ENCODE measurements at regions not wholly inside any gene's neighbourhood (a gene's known extent, or its start where the extent isn't known, plus 50 kb on each side); places are given as distances from the start of the nearest gene placed in this dataset.

DNA sequence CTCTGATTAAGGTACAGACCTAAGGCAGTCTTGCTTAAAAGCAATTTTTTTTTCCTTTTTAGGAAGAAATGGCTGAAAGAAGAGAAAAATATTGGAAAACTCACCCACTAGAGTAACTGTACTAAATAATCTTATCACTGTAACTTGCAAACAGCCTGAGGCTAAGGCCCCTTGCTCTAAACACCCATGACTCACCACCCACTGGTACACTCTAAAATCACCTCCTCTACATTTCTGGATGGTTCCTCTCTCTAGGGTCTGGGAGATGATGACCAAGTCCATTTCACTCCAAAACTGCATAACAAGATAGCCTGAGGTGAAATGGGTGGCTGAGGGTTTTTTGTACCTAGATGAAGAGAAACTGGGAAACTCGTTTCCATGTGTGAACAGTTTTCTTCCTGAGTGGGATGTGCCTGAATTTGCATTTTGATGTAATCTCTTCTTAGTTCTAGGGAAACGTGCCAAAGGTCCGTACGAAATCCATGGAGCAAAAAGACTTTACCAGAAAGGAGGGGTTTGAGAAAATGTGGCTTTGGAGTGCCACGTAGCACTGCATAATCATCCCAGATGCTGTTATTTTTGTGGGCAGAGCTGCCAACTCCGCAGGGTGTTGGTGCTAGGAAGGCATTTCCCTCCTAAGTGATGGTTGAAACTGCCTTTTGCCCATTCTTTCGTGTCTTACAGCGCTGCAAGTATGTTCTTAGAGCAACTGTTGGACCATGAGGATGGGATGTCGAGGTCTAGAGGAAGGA, 113.5 kb upstream of the C10orf90 start:
- CTCF ChIA-PET, result no interaction called here
- H3K4me3 ChIP-seq (ENCODE audit: control extremely low read depth in 1 of 5, extremely low read depth in 1 of 5, insufficient read depth in 1 of 5, low read depth in 2 of 5, low read length in 4 of 5), result no peak overlapping the region
- no peak for TF ChIP-seq EZH2 (IDR thresholded peaks at IDR 0.05; ENCODE audit: borderline replicate concordance, insufficient read depth, low read depth, low read length, poor library complexity, severe bottlenecking)
- TF ChIP-seq, protein P1, sequence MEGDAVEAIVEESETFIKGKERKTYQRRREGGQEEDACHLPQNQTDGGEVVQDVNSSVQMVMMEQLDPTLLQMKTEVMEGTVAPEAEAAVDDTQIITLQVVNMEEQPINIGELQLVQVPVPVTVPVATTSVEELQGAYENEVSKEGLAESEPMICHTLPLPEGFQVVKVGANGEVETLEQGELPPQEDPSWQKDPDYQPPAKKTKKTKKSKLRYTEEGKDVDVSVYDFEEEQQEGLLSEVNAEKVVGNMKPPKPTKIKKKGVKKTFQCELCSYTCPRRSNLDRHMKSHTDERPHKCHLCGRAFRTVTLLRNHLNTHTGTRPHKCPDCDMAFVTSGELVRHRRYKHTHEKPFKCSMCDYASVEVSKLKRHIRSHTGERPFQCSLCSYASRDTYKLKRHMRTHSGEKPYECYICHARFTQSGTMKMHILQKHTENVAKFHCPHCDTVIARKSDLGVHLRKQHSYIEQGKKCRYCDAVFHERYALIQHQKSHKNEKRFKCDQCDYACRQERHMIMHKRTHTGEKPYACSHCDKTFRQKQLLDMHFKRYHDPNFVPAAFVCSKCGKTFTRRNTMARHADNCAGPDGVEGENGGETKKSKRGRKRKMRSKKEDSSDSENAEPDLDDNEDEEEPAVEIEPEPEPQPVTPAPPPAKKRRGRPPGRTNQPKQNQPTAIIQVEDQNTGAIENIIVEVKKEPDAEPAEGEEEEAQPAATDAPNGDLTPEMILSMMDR (IDR thresholded peaks at IDR 0.05), result no peak
- intact Hi-C loops (cut with micrococcal nuclease), result no loop called here
- DNase-seq (no peak), ATAC-seq (ENCODE audit: low read depth) (no peak)
- no peaks in the 10 kb centered on the region for H4K20me1 ChIP-seq (ENCODE audit: control insufficient read depth, insufficient read depth, low read length, poor library complexity, severe bottlenecking)
- Mint-ChIP-seq H3K27ac (no peak overlapping the region), H3K4me1 (no peaks in the 10 kb centered on the region), H3K9me3 (ENCODE audit: insufficient read depth) (peaks cover 4% of the 10 kb centered on the region), H3K4me3 (no peak overlapping the region), H3K27me3 (no peaks in the 10 kb centered on the region)
- H3K36me3 ChIP-seq (replicated peaks in 1 of 2; ENCODE audit: control extremely low read depth in 1 of 2, control insufficient read depth in 1 of 2, extremely low read depth in 1 of 2, insufficient read depth in 2 of 2, low read length in 1 of 2), result no peaks in the 10 kb centered on the region
- no peak overlapping the region for H2AFZ ChIP-seq (ENCODE audit: insufficient read depth, low read depth, low read length, poor library complexity, severe bottlenecking)
- H3K9me3 ChIP-seq (ENCODE audit: control extremely low read depth in 1 of 3, control insufficient read depth in 2 of 3, insufficient read depth in 1 of 3, low read length in 2 of 3), result peaks cover 0 to 8% (median 0%) of the 10 kb centered on the region in 3 donors
- no peak overlapping the region for H3K4me2 ChIP-seq (replicated peaks; ENCODE audit: low read depth, low read length, poor library complexity, severe bottlenecking)
- H3K4me1 ChIP-seq (ENCODE audit: control insufficient read depth in 2 of 2, insufficient read depth in 2 of 2, low read length in 2 of 2), result no peaks in the 10 kb centered on the region
- POLR2A ChIA-PET, result no interaction called here
- no peak overlapping the region for H3K27ac ChIP-seq (ENCODE audit: low read length in 2 of 2)
- H3K27me3 ChIP-seq (replicated peaks in 1 of 4; ENCODE audit: control extremely low read depth in 1 of 4, control insufficient read depth in 3 of 4, insufficient read depth in 4 of 4, low read length in 3 of 4), result no peaks in the 10 kb centered on the region
- no peaks in the 10 kb centered on the region for H3K79me2 ChIP-seq (ENCODE audit: control insufficient read depth, insufficient read depth, low read length)
- WGBS (ENCODE audit: insufficient coverage), result 85% methylated on average over 5 of the region's 9 CpGs
- H3K9ac ChIP-seq (ENCODE audit: low read length), result no peak overlapping the region

DNA sequence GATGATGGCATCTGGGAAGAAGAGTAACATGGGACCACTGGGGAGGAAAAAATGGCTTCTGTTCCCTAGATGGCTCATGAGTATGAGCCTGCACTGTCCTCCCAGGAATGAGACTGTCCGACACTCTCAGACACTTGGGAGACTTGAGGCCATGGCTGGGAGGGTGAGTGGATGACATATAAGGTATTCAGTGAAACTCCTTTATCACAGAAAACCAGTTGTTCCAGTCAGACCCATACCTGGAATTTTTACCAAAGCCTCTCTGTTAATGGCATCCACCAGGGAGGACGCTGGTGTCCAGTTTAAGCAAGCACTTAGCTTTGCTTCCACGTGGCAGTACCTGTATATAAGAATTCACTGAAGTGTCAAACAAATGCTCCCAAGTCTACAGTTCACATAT, 116.7 kb upstream of the C10orf90 start:
- Histone ChIP-seq H3K4me3 (ENCODE audit: control extremely low read depth in 1 of 5, extremely low read depth in 1 of 5, insufficient read depth in 1 of 5, low read depth in 2 of 5, low read length in 4 of 5) (no peak overlapping the region), H3K4me2 (replicated peaks; ENCODE audit: low read depth, low read length, poor library complexity, severe bottlenecking) (no peak overlapping the region), H2AFZ (ENCODE audit: insufficient read depth, low read depth, low read length, poor library complexity, severe bottlenecking) (no peak overlapping the region), H3K79me2 (ENCODE audit: control insufficient read depth, insufficient read depth, low read length) (no peaks in the 10 kb centered on the region), H3K36me3 (replicated peaks in 1 of 2; ENCODE audit: control extremely low read depth in 1 of 2, control insufficient read depth in 1 of 2, extremely low read depth in 1 of 2, insufficient read depth in 2 of 2, low read length in 1 of 2) (no peaks in the 10 kb centered on the region), H3K9me3 (ENCODE audit: control extremely low read depth in 1 of 3, control insufficient read depth in 2 of 3, insufficient read depth in 1 of 3, low read length in 2 of 3) (peaks cover 0 to 5% (median 0%) of the 10 kb centered on the region in 3 donors), H3K4me1 (ENCODE audit: control insufficient read depth in 2 of 2, insufficient read depth in 2 of 2, low read length in 2 of 2) (no peaks in the 10 kb centered on the region), H3K9ac (ENCODE audit: low read length) (no peak overlapping the region), H3K27me3 (replicated peaks in 1 of 4; ENCODE audit: control extremely low read depth in 1 of 4, control insufficient read depth in 3 of 4, insufficient read depth in 4 of 4, low read length in 3 of 4) (no peaks in the 10 kb centered on the region), H4K20me1 (ENCODE audit: control insufficient read depth, insufficient read depth, low read length, poor library complexity, severe bottlenecking) (no peaks in the 10 kb centered on the region), H3K27ac (ENCODE audit: low read length in 2 of 2) (no peak overlapping the region)
- intact Hi-C loops (cut with micrococcal nuclease), result no loop called here
- no peak for ATAC-seq (ENCODE audit: low read depth)
- POLR2A ChIA-PET, result no interaction called here
- Mint-ChIP-seq H3K4me1 (no peaks in the 10 kb centered on the region), H3K9me3 (ENCODE audit: insufficient read depth) (peaks cover 5% of the 10 kb centered on the region), H3K27ac (no peak overlapping the region), H3K4me3 (no peak overlapping the region), H3K27me3 (no peaks in the 10 kb centered on the region)
- CTCF ChIA-PET, result no interaction called here
- 60% methylated on average over 1 of the region's 3 CpGs for WGBS (ENCODE audit: insufficient coverage)
- no peak for DNase-seq
- TF ChIP-seq, protein P1 (IDR thresholded peaks at IDR 0.05), result no peak
- no peak for TF ChIP-seq EZH2 (IDR thresholded peaks at IDR 0.05; ENCODE audit: borderline replicate concordance, insufficient read depth, low read depth, low read length, poor library complexity, severe bottlenecking)
